GM19324 (cell line): ENCODE measurements at regions not wholly inside any gene's neighbourhood (a gene's known extent, or its start where the extent isn't known, plus 50 kb on each side); places are given as distances from the start of the nearest gene placed in this dataset.

Source experiments
- ATAC-seq: cut with Tn5 transposase; IDR thresholded peaks from one replicate; pipeline ENCODE4 v1.9.1; 2021; ENCODE audit warnings: mild to moderate bottlenecking, moderate library complexity; ENCODE audit not compliant: unreplicated experiment, low FRiP score

GRCh38 chr2:7450188-7450832 is 533.1 kb downstream of the RNF144A start:
- ATAC-seq, result no peak

GRCh38 chr2:7450833-7451190 is 533.6 kb downstream of the RNF144A start:
- ATAC-seq, result no peak

- ATAC-seq, result no peak
These were observed 535.1 kb downstream of the RNF144A start for GRCh38 chr2:7452110-7452876.

GRCh38 chr2:7454592-7454991 is 537.4 kb downstream of the RNF144A start:
- no peak for ATAC-seq

- ATAC-seq, result no peak
These were observed 539.5 kb downstream of the RNF144A start for GRCh38 chr2:7456762-7457161.

GRCh38 chr2:7458066-7458465 is 540.9 kb downstream of the RNF144A start:
- no peak for ATAC-seq

- no peak for ATAC-seq
These were observed 550.7 kb downstream of the RNF144A start for GRCh38 chr2:7467782-7468447.

- ATAC-seq, result no peak
These were observed 551.2 kb downstream of the RNF144A start for GRCh38 chr2:7468448-7468828.

- ATAC-seq, result no peak
These were observed 551.7 kb downstream of the RNF144A start for GRCh38 chr2:7468955-7469354.

GRCh38 chr2:7471185-7471584 is 554.0 kb downstream of the RNF144A start:
- no peak for ATAC-seq

GRCh38 chr2:7472465-7472864 is 555.3 kb downstream of the RNF144A start:
- ATAC-seq, result no peak

- ATAC-seq, result no peak
These were observed 556.0 kb downstream of the RNF144A start for GRCh38 chr2:7473135-7473771.

GRCh38 chr2:7476371-7476770 is 559.2 kb downstream of the RNF144A start:
- no peak for ATAC-seq

GRCh38 chr2:7479603-7480002 is 562.4 kb downstream of the RNF144A start:
- no peak for ATAC-seq

GRCh38 chr2:7480431-7480830 is 563.2 kb downstream of the RNF144A start:
- ATAC-seq, result no peak

GRCh38 chr2:7490672-7491071 is 573.5 kb downstream of the RNF144A start:
- ATAC-seq, result no peak

- no peak for ATAC-seq
These were observed 575.5 kb downstream of the RNF144A start for GRCh38 chr2:7492719-7493118.

- ATAC-seq, result no peak
These were observed 580.0 kb downstream of the RNF144A start for GRCh38 chr2:7497178-7497577.

- no peak for ATAC-seq
These were observed 581.8 kb downstream of the RNF144A start for GRCh38 chr2:7499018-7499417.

GRCh38 chr2:7502336-7502735 is 585.1 kb downstream of the RNF144A start:
- ATAC-seq, result no peak

GRCh38 chr2:7508296-7508943 is 591.2 kb downstream of the RNF144A start:
- ATAC-seq, result no peak
